CD14-positive monocyte (primary cell): ENCODE measurements at regions not wholly inside any gene's neighbourhood (a gene's known extent, or its start where the extent isn't known, plus 50 kb on each side); places are given as distances from the start of the nearest gene placed in this dataset.

Source experiments
- DNase-seq, 3 donors: peaks; one replicate each; pipeline ENCODE4 v3.0.0-alpha.2; 2011 to 2022
- H2AFZ ChIP-seq: 2 replicates; pipeline ENCODE4 v1.6.0; 2012; ENCODE audit warnings: mild to moderate bottlenecking, low read depth, low read length, inconsistent platforms; ENCODE audit not compliant: insufficient read depth, poor library complexity, severe bottlenecking
- H3K27ac ChIP-seq, 2 donors: 1 replicate in 1 of 2; 2 replicates in 1 of 2; pipeline ENCODE4 v1.5.1; 2012 to 2013; ENCODE audit warnings: low read length in 2 of 2, control low read depth in 1 of 2, inconsistent platforms in 1 of 2, low read depth in 1 of 2, mild to moderate bottlenecking in 1 of 2
- H3K27me3 ChIP-seq, 2 donors: one replicate each; pipeline versions ENCODE4 v1.6.0 to v1.6.1; 2011 to 2013; ENCODE audit warnings: low read length in 2 of 2; ENCODE audit not compliant: control insufficient read depth in 2 of 2, insufficient read depth in 2 of 2
- H3K36me3 ChIP-seq, 2 donors: replicated peaks in 1 of 2; 1 replicate in 1 of 2; 2 replicates in 1 of 2; pipeline versions ENCODE4 v1.5.1 to v1.6.1; 2012 to 2013; ENCODE audit warnings: low read length in 2 of 2, control low read depth in 1 of 2, inconsistent platforms in 1 of 2, mild to moderate bottlenecking in 1 of 2; ENCODE audit not compliant: insufficient read depth in 2 of 2, control insufficient read depth in 1 of 2
- H3K4me1 ChIP-seq, 2 donors: 1 replicate in 1 of 2; 2 replicates in 1 of 2; pipeline versions ENCODE4 v1.5.1 to v1.6.1; 2012 to 2013; ENCODE audit warnings: low read length in 2 of 2, control low read depth in 1 of 2, inconsistent platforms in 1 of 2, mild to moderate bottlenecking in 1 of 2, moderate library complexity in 1 of 2; ENCODE audit not compliant: insufficient read depth in 2 of 2, control insufficient read depth in 1 of 2
- H3K4me2 ChIP-seq: replicated peaks from 2 replicates; pipeline ENCODE3; 2012; ENCODE audit warnings: low read length, moderate library complexity, mild to moderate bottlenecking; ENCODE audit not compliant: poor library complexity, severe bottlenecking; ENCODE audit errors: extremely low read depth
- H3K4me3 ChIP-seq, 3 experiments: fragments of 200-600 bp in 1 of 3; sonication (generic) in 1 of 3; replicated peaks in 1 of 3; 1 replicate in 2 of 3; 2 replicates in 1 of 3; pipeline ENCODE4 v1.5.1; 2011 to 2013; ENCODE audit warnings: low read length in 3 of 3, mild to moderate bottlenecking in 3 of 3, control low read depth in 2 of 3, low read depth in 2 of 3, inconsistent platforms in 1 of 3, moderate library complexity in 1 of 3
- H3K79me2 ChIP-seq: 2 replicates; pipeline ENCODE4 v1.6.0; 2012; ENCODE audit warnings: mild to moderate bottlenecking, control low read depth, inconsistent platforms, low read length, moderate library complexity; ENCODE audit not compliant: insufficient read depth
- H3K9ac ChIP-seq: 2 replicates; pipeline ENCODE4 v1.6.0; 2017; ENCODE audit warnings: low read length, mild to moderate bottlenecking; ENCODE audit not compliant: insufficient read depth, poor library complexity, severe bottlenecking
- H3K9me3 ChIP-seq, 2 donors: replicated peaks in 1 of 2; 1 replicate in 1 of 2; 2 replicates in 1 of 2; pipeline versions ENCODE4 v1.5.1 to v1.6.1; 2012 to 2013; ENCODE audit warnings: low read length in 2 of 2, control low read depth in 1 of 2; ENCODE audit not compliant: control insufficient read depth in 1 of 2, insufficient read depth in 1 of 2
- H4K20me1 ChIP-seq: 2 replicates; pipeline ENCODE4 v1.6.0; 2012; ENCODE audit warnings: mild to moderate bottlenecking, low read length, control low read depth, moderate library complexity; ENCODE audit not compliant: insufficient read depth
- H3K27ac Mint-ChIP-seq, 7 donors: one replicate each; pipeline ENCODE4 v1.8.0; 2020; ENCODE audit warnings: mild to moderate bottlenecking in 7 of 7, mixed read lengths in 7 of 7, moderate library complexity in 6 of 7, inconsistent platforms in 2 of 7
- H3K27me3 Mint-ChIP-seq, 3 donors: one replicate each; pipeline ENCODE4 v1.8.0; 2021 to 2022; ENCODE audit warnings: low read depth in 3 of 3, mild to moderate bottlenecking in 3 of 3, mixed read lengths in 3 of 3, moderate library complexity in 3 of 3, inconsistent platforms in 1 of 3
- H3K36me3 Mint-ChIP-seq, 2 donors: one replicate each; pipeline ENCODE4 v1.8.0; 2020; ENCODE audit warnings: mixed read lengths in 2 of 2, inconsistent platforms in 1 of 2, mild to moderate bottlenecking in 1 of 2
- H3K4me1 Mint-ChIP-seq: one replicate; pipeline ENCODE4 v1.8.0; 2020; ENCODE audit warnings: mild to moderate bottlenecking, mixed read lengths
- H3K4me3 Mint-ChIP-seq, 2 donors: one replicate each; pipeline ENCODE4 v1.8.0; 2020; ENCODE audit warnings: mild to moderate bottlenecking in 2 of 2, mixed read lengths in 2 of 2, moderate library complexity in 1 of 2
- H3K9me3 Mint-ChIP-seq, 7 donors: one replicate each; pipeline ENCODE4 v1.8.0; 2020 to 2022; ENCODE audit warnings: mixed read lengths in 7 of 7, mild to moderate bottlenecking in 6 of 7, moderate library complexity in 6 of 7, inconsistent platforms in 2 of 7
- WGBS: methylation state at CpG from one replicate; pipeline ENCODE4 v1.1.5; 2013; ENCODE audit warnings: missing lambda C conversion rate; ENCODE audit not compliant: insufficient coverage; 5-methylcytosine and 5-hydroxymethylcytosine counted together
- intact Hi-C, 2 donors: fragments of 100-400 bp; cut with micrococcal nuclease; formaldehyde crosslinking; loops; one replicate each; pipeline versions ENCODE4 v1.15.0 to v1.15.1; 2023
- TF ChIP-seq, protein P1 (sequence below): fragments of 200-600 bp; IDR thresholded peaks from one replicate; pipeline ENCODE4 v1.8.0; 2022; ENCODE audit warnings: antibody characterized with exemption, mild to moderate bottlenecking

DNA sequence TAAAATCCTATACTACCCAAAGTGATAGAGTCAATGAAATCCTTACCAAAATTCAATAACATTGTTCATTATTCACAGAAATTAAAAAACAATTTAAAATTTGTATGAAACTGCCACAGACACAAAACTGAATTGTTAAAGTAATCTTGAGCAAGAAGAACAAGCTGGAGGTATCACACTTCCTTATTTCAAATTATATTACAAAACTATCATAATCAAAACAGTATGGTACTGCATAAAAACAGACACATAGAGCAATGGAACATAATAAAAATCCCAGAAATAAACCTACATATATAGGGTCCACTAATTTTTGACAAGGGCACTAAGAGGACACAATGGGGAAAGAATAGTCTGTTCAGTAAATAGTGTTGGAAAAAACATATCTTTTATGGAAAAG is 316.2 kb downstream of the PTPRC start:
- Mint-ChIP-seq H3K27ac (no peak overlapping the region), H3K4me3 (no peak overlapping the region)

DNA sequence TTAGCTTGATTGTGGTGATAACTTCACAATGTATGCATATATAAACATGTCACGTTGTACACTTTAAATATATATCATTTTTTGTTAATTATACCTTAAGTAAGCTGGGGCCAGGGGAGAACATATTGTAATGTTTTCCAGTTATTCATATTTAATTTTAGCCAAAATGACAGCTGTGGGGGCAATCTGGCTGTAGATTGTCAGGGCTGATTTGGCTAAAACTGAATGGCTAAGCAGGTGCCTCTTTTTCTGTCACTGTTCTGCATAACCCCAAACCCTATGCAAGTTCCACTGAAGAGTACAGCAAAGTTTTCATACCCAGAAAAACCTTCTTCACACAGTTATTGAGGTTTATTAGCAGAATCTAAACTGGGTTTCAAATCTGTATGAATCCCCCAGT is 318.2 kb downstream of the PTPRC start:
- DNase-seq, result no peak
- Mint-ChIP-seq H3K27ac (no peak overlapping the region), H3K4me1 (no peaks in the 10 kb centered on the region), H3K36me3 (no peaks in the 10 kb centered on the region), H3K9me3 (peaks cover 2 to 11% (median 7%) of the 10 kb centered on the region in 7 donors), H3K27me3 (no peaks in the 10 kb centered on the region), H3K4me3 (no peak overlapping the region)
- Histone ChIP-seq H3K4me3 (no peak overlapping the region), H3K9ac (no peak overlapping the region), H2AFZ (no peak overlapping the region), H4K20me1 (no peaks in the 10 kb centered on the region), H3K4me1 (no peaks in the 10 kb centered on the region), H3K27ac (no peak overlapping the region), H3K27me3 (no peaks in the 10 kb centered on the region), H3K9me3 (peaks cover 0 to 6% of the 10 kb centered on the region in 2 donors), H3K4me2 (no peak overlapping the region), H3K79me2 (no peaks in the 10 kb centered on the region), H3K36me3 (no peaks in the 10 kb centered on the region)
- WGBS, result no CpG with 5 or more reads among the region's 1 CpG
- intact Hi-C loops, result no loop called here
- TF ChIP-seq, protein P1, sequence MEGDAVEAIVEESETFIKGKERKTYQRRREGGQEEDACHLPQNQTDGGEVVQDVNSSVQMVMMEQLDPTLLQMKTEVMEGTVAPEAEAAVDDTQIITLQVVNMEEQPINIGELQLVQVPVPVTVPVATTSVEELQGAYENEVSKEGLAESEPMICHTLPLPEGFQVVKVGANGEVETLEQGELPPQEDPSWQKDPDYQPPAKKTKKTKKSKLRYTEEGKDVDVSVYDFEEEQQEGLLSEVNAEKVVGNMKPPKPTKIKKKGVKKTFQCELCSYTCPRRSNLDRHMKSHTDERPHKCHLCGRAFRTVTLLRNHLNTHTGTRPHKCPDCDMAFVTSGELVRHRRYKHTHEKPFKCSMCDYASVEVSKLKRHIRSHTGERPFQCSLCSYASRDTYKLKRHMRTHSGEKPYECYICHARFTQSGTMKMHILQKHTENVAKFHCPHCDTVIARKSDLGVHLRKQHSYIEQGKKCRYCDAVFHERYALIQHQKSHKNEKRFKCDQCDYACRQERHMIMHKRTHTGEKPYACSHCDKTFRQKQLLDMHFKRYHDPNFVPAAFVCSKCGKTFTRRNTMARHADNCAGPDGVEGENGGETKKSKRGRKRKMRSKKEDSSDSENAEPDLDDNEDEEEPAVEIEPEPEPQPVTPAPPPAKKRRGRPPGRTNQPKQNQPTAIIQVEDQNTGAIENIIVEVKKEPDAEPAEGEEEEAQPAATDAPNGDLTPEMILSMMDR, result no peak

More for the DNA sequence above, 316.2 kb downstream of the PTPRC start:
- Mint-ChIP-seq H3K27me3 (no peaks in the 10 kb centered on the region), H3K9me3 (peaks cover 0 to 10% (median 7%) of the 10 kb centered on the region in 7 donors), H3K36me3 (no peaks in the 10 kb centered on the region), H3K4me1 (no peaks in the 10 kb centered on the region)
- Histone ChIP-seq H2AFZ (no peak overlapping the region), H3K79me2 (no peaks in the 10 kb centered on the region), H3K9me3 (peaks cover 0 to 6% of the 10 kb centered on the region in 2 donors), H3K4me1 (no peaks in the 10 kb centered on the region), H3K4me3 (no peak overlapping the region), H3K27me3 (no peaks in the 10 kb centered on the region), H3K9ac (no peak overlapping the region), H3K27ac (no peak overlapping the region), H3K36me3 (no peaks in the 10 kb centered on the region), H3K4me2 (no peak overlapping the region), H4K20me1 (no peaks in the 10 kb centered on the region)
- intact Hi-C loops, result no loop called here
- TF ChIP-seq, protein P1, result no peak
- no peak for DNase-seq
